Amygdala (tissue), 56 donors: ENCODE measurements at regions not wholly inside any gene's neighbourhood (a gene's known extent, or its start where the extent isn't known, plus 50 kb on each side); places are given as distances from the start of the nearest gene placed in this dataset.

Experiments used
- DNase-seq, 56 donors: peaks; one replicate each; lab custom pipeline; 2025; lab: John Stamatoyannopoulos, UW

GRCh38 chr4:100130964-100131363, 59.3 kb downstream of the DDIT4L start:
- DNase-seq, result no peak

- DNase-seq, result no peak
Observed at GRCh38 chr4:100130491-100130890, 59.8 kb downstream of the DDIT4L start.

GRCh38 chr4:100129774-100130173, 60.5 kb downstream of the DDIT4L start:
- no peak for DNase-seq

GRCh38 chr4:100128338-100128737, 61.9 kb downstream of the DDIT4L start:
- DNase-seq, result no peak

GRCh38 chr4:100124715-100125114, 65.6 kb downstream of the DDIT4L start:
- DNase-seq, result no peak

GRCh38 chr4:100118181-100118580, 72.1 kb downstream of the DDIT4L start:
- no peak for DNase-seq

- no peak for DNase-seq
Observed at GRCh38 chr4:100117750-100118149, 72.5 kb downstream of the DDIT4L start.

- DNase-seq, result no peak
Observed at GRCh38 chr4:100114909-100115308, 75.4 kb downstream of the DDIT4L start.

GRCh38 chr4:100113732-100114131, 76.5 kb downstream of the DDIT4L start:
- DNase-seq, result no peak

- no peak for DNase-seq
Observed at GRCh38 chr4:100113096-100113495, 77.2 kb downstream of the DDIT4L start.

- no peak for DNase-seq
Observed at GRCh38 chr4:100109921-100110320, 80.3 kb downstream of the DDIT4L start.

- no peak for DNase-seq
Observed at GRCh38 chr4:100108869-100109268, 81.4 kb downstream of the DDIT4L start.

- DNase-seq, result no peak
Observed at GRCh38 chr4:100106982-100107381, 83.3 kb downstream of the DDIT4L start.

- no peak for DNase-seq
Observed at GRCh38 chr4:100103671-100104070, 86.6 kb downstream of the DDIT4L start.

- DNase-seq, result no peak
Observed at GRCh38 chr4:100100985-100101384, 89.3 kb downstream of the DDIT4L start.

GRCh38 chr4:100099746-100100145, 90.5 kb downstream of the DDIT4L start:
- DNase-seq, result no peak

GRCh38 chr4:100098681-100099080, 91.6 kb downstream of the DDIT4L start:
- no peak for DNase-seq

GRCh38 chr4:100098011-100098545, 92.2 kb downstream of the DDIT4L start:
- peak in 3 of 56 donors; percentile 1 to 5 (median 3) for DNase-seq

GRCh38 chr4:100095729-100096595, 94.3 kb downstream of the DDIT4L start:
- DNase-seq, result peak in 24 of 56 donors; percentile 2 to 36 (median 12)

- DNase-seq, result peak in 49 of 56 donors; percentile 1 to 81 (median 28)
Observed at GRCh38 chr4:100093091-100093866, 97.0 kb downstream of the DDIT4L start.

- no peak for DNase-seq
Observed at GRCh38 chr4:100087743-100088142, 102.5 kb downstream of the DDIT4L start.
